Glomerular visceral epithelial cell (primary cell): ENCODE measurements at regions not wholly inside any gene's neighbourhood (a gene's known extent, or its start where the extent isn't known, plus 50 kb on each side); places are given as distances from the start of the nearest gene placed in this dataset.
A peak's percentile ranks its signal among the peaks of the same experiment; 100 is the strongest.
"Not testable (repeated sequence)": the region's sequence is repeated elsewhere in the genome, so short reads cannot be mapped to it uniquely, and the experiment has no call there.

Experiments used
- DNase-seq: peaks from one replicate; pipeline ENCODE4 v3.0.0-alpha.2; 2016; ENCODE audit errors: extremely low spot score

DNA sequence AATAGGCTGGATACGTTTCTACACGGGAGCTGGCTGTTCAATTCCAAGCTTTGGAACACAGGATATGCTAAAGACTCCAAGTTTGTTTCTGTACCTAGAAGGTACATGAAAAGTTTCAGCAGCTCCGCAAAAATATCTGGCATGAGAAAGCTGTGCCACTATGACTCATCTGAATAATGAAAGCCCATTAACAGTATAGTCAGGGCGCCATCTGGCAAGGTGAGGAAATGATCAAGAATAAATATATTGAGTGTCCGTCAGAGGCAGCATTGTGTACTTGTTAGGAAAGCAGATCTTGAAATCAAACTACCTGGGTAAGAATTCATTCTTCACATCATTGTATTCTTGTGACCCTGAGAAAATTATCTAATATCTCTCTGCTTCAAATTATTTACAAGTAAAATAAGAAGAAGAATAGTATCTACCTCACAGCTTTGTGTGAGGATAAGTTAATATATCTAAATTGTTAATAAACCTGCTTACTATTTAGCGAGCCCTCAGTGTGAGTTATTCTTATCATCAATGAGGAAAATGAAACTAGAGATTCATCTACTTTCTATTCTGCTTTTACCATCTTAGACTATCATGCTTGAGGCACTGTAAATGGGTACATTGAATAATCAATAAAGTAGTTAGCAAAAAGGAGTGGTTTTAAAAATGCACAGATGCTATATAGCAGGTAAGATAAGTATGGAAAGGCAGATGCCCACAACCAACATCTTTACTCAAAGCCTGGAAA is 53.5 kb downstream of the FSCB start:
- DNase-seq = no peak

DNA sequence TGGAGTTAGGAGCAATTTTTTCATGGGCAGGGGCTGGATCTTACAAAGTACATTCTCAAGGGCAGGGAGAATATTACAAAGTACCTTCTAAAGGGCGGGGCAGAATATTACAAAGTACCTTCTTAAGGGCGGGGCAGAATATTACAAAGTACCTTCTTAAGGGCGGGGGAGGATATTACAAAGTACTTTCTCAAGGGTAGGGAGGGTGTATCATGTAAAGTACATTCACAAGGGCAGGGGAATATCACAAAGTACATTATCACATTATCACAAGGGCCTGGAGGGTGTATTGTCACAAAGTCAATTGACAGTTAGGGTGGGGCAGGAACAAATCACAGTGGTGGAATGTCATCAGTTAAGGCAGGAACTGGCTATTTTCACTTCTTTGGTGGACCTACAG is 56.9 kb downstream of the FSCB start:
- DNase-seq = not testable (repeated sequence)

DNA sequence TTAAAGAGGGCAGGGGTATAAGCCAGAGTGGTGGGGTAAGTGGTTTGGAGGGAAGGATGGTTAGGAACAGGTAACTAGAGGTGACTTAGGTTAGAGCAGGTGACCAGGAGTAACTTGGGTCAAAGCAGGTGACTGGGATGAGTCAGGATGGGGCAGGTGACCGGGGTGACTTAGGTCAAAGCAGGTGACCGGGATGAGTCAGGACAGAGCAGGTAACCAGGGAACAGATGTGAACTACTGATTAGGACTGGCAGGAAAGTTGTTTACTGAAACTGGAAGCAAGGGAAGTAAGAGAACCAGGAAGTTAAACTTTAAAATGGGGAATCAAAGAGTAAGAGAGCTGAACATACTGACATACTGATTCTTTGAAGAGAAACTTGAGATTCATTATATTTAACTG is 57.4 kb downstream of the FSCB start:
- no peak for DNase-seq

DNA sequence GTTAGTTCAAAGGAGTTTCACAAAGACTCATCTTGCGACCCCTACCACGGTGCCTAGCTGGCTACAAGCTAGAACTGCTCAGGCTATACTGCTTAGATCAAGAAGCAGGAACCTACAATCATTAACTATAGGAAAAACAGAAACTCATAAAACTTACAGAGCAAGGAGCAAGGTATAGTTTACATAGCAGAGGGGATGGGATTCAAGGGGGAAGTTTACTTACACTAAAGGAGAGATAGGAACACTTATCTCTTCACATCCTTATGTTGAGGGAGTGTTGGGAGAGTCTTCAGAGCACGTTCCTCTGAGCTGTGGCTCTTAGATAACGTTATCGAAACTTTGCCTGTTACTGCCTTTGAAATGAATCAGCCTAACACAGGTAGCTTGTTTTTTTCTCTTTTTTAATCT is 58.1 kb downstream of the FSCB start:
- DNase-seq = no peak

DNA sequence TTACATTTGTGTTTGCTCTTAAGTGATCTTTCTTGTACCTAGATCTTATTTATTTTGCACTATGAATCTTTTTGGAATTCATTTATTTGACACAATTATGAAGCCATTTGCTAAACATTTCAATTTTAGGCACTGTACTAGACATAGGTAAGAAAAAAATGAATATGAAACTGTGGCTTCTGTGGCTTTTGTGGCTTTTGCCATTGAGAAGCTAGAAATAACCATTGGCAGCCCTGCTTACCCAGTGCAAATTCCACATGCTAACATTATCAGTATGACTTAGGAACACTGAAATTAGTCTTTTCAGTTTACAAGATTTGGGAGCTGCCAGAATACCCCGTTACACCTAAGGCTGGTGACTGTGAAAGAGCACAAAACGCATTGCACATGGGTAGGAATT is 60.1 kb downstream of the FSCB start:
- no peak for DNase-seq

DNA sequence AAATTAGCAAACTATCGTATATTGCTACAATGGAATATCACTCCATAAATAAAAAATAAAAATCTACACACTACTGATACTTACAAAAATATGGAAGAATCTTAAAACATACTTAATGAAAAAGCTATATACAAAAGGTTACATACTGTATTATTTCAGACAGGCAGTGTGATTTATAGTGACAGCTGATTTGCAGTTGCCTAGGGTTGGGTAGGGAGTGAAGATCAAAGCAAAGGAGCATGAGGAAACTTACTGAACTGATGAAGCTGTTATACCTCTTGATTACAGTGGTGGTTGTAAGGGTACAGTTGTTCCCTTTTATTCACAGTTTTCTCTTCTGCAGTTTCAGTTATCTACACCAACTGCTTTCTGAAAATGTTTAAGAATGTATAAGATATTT is 62.6 kb downstream of the FSCB start:
- no peak for DNase-seq

DNA sequence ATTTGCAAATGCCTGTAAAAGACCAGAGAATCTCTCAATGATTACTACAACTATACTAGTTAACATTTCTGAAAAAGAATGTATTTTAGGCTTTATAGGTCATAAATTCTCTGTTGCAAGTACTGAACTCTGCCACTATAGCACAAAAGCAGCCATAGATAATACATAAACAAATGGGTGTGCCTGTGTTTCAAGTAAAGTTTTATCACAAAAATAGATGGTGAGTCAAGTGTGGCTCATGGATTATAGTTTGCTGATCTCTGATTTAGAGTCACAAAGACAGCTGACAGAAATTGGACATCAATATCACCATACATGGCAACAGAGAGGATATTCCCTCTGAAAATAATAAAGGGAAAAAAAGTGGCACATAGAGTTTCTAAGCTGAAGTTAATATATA is 68.1 kb downstream of the FSCB start:
- no peak for DNase-seq

DNA sequence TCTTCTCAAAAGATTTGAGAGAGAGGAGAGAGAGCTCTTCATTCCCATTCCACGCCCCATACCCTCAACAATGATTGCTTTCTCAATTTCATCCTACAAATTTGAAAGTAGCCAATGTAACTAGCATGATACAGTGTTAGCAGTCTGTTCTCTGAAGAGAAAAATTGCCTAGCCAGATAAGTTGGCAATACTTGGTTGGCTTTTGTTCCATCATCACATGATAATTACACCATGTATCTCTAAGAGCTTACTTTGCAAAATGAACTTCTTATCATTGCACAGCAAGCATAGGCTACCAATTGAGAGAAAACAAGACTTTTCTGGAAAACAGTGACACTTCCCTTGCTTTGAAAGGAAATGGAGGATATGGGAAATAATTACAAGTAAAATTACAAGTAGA is 68.9 kb downstream of the FSCB start:
- DNase-seq = no peak

DNA sequence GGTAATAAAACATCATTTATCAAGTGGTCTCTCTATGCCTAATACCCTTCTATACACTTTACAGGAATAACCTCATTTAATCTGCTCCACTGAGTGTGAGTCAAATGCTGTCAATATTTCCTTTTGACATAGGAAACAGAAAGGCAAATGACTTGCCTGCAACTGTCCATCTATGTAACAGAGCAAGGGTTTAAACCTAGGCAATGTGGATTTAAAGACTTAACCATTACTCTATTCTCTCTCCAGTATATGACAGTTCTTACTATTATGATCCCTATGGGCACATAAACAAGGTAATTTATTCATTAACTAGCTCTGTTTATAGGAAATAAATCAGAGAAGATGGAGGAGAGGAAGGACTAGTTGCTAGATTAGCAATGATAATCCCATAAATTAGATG is 70.6 kb downstream of the FSCB start:
- DNase-seq = no peak

DNA sequence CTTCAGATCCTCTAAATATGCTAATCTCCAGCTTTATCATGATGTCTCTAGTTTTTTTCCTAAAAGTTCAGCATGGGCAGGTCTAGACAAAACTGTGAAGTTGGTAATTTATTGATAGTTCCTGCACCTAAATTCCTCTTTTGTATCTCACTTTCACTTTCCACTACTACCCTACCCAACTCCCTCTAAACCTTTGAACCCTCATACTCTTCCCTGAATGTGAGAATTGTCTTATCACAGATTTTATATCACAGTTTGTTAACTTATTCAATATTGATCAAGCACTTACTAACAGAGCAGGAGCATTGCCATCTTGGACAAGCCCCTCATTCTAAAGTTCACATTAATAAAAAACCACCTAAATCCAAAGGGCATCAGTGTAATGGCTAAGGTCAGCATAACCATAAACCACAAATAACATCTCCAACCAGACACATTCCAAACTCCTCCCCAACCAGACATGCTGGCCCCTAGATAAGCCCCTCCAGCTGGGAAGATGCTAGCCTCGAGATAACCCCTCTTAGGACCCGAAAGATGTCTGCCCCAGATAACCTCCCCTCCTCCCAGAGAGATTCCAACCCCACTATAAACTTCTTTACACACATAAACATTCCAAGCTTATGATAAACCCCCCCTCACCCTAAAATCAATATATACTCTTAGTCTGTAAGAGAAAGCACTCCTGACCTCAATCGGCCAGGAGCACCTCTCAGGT is 78.7 kb downstream of the FSCB start:
- DNase-seq = no peak

DNA sequence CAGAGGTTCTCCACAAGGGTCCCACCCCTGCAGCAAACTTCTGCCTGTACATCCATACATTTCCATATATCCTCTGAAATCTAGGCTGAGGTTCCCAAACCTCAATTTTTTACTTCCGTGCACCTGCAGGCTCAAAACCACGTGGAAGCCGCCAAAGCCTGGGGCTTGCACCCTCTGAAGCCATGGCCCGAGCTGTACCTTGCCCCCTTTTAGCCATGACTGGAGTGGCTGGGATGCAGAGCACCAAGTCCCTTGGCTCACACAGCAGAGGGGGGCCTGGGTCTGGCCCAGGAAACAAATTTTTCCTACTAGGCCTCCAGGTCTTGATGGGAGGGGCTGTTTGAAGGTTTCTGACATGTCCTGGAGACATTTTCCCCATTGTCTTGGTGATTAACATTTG is 84.4 kb downstream of the FSCB start:
- DNase-seq = no peak

DNA sequence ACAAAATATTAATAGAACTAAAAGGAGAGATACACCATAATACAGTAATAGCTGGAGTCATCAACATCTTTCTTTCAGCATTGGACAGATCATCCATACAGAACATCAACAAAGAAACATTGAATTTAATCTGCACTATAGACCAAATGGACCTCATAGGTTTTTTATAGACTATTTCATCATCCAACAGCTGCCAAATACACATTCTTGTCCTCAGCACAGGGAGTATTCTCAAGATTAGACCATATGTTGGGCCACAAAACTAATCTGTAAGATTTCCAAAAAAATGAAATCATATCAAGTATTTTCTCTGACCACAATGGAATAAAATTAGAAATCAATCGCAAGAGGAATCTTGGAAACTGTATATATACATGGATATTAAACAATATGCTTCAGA is 86.9 kb downstream of the FSCB start:
- DNase-seq = no peak

DNA sequence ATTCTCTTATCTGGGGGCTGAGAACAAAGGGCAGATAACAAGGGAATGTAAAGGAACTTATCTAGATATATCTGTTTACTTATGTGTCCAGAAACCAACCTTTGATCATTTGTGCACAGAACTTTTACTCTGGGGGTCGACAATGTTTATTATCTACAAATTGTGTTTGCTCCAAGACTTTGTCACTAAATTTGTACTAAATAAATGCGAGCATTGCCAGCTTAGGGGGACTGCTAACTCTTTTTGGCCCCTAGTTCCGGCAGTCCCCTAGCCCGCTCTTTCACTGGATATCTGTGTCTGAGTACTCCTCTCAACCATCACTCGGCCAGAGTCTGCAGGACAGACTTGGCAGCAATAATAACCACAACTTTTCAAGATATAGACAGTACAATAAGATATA is 88.2 kb downstream of the FSCB start:
- DNase-seq = no peak

DNA sequence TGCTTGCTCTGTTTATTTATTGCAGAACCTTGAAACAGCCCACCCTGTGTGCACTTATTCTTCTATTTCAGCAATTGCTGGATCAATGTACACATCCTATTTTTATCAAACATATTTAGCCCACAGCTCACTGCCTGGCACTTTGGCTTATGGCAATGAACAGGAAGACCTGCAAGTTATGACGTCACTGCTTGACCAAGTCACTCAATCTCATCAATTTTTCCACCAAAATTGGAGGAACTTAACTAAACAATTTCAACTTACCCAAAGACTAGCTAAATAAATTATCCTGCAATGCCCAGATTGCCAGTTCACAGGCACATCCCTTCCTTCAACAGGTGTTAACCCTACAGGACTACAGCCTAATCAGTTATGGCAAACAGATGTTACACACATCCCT is 89.3 kb downstream of the FSCB start:
- DNase-seq = no peak

DNA sequence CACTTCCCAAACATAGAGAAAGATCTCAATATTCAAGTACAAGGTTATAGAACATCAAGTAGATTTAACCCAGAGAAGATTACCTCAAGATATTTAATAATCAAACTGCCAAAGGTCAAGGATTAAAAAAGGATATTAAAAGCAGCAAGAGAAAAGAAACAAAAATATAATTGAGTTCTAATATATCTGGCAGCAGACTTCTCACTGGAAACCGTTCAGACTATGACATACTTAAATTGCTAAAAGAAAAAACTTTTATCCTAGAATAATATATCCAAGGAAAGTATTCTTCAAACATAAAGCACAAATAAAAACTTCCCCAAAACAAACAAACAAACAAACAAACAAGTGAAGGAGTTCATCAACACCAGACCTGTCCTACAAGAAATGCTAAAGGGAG is 92.4 kb downstream of the FSCB start:
- DNase-seq = no peak

DNA sequence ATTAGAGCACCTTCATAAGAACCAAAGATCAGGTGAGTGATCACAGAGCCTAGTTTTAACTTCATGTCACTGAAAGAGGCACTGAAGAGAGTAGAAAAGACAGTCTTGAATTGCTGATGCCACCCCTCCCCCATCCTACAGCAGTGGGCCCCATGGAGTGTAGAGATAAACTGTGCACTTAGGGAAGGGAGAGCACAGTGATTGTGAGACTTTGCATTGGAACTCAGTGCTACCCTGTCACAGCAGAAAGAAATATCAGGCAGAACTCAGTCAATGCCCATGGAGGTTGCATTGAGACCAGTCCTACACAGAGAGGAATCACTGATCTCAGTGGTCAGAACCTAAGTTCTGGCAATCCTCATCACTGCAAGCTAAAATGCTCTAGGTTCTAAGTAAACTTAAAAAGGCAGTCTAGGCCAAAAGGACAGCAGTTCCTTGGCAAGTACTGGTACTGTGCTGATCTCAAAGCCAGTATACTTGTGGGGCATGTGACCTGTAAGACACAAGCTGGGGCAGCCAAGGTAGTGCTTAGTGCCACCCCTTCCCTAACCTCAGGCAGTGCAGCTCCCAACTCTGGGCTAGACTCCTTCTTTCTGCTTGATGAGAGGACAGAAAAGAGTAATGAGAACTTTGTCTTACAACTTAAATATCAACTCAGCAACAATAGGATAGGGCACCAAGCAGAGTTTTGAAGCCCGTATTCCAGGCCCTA is 94.1 kb downstream of the FSCB start:
- no peak for DNase-seq

DNA sequence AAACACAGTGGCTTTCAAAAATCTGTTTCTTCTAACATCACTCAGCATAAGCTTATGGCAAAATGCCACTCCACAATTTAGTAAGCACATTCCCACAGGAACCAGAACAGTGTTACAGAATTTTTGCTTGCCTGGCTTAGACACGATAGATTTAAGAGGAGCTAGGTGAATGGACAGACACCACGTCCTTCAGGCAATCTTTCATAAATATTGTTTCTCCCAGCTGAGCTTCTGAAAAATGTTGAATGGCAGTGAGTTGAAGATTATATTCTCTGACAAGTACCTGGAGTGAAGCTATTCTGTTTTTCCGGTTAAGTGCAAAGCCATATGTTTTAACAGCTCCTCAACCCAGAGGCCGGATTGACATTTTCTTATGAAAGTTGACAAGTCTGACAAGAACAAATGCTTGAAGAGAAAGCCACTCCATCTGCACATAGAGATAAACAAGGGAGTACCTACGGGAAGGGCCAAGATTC is 102.0 kb downstream of the FSCB start:
- no peak for DNase-seq

DNA sequence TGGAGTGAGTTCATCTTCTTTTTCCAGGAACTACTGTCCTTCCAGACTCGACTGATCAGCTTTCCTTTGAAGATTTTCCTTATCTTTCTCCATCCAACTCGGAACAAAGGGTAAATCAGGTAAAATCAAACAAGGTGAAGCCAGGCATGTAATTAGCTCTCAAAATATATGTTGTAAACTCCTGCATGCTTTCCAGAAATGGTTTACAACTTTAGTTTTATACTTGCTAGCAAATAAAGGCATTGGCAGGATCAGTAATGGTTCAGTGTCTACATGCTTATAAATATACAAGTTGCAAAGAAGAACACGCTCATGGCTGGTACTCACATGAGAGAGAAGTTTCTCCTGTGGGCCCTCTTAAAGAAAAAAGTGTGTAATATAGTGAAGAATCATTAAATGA is 102.5 kb downstream of the FSCB start:
- no peak for DNase-seq

DNA sequence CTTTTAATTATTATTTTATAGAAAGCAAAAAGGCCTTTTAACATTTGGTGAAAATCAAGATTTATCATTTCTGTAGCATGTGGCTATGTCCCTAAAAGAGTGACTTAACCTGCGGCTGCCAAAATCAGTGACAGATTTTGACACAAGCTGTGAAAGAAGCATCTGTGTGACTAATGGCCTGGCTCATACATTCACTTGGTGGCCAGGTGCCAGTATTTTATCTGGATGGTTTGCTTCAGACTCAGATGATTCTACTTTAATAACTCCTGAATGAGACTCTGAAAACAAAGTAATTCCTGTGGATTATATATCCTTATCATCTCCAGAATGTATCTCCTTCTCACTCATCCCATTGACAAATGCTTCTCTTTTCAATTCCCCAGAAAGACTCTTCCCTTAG is 103.0 kb downstream of the FSCB start:
- peak; percentile 45 for DNase-seq

DNA sequence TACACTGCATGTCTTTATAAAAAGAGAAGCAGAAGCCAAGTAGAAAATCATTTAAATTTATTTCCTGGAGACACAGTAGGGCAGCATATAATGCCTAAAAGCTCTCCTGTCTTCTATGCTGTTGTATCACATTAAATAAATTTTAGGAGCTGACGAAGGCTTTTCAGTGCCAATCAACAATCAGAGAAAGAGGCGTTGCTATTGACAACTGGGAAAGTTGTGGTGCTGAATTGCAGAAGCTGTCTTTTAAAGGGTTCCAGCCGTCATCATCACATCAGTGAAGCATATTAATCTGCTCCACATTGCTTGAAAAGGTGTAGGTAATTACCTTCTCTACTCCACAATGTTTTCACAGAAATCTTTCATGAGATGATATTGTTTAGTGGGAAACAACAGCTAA is 103.9 kb downstream of the FSCB start:
- DNase-seq = no peak

DNA sequence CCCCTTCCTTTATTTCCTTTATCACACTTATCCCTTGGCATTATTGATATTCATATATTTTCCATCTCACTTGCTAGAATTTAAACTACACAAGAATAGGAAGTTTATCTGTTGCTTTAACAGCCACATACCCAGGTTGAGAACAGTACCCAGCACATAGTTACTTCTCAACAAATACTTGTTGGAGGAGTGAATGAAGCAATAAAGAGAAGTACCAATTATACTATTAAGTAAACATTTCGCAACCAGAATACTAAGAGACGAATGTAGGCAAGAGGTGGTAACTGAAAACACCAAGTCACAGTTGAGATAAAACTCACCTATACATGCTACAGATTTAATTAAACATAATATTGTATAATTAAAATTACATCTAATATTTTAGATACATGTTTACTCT is 110.9 kb downstream of the FSCB start:
- no peak for DNase-seq

DNA sequence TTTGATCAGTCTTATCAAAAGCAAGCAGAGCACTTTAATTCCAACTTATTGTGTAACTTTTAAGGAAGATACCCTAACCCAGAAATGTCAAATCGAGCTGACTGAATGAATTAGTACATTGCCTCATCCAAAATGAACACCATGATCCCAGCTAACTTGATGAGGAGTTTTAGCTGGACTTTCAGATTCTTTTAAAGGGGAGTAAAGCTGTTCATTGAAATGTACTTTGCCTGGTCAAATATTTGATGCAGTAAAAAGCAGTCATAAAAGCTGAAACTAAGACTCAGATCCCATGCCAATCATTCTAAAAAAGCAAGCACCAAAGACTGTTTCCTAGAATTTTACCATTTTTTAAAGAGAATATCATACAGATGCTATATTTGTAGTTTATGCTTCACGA is 114.1 kb downstream of the FSCB start:
- no peak for DNase-seq

DNA sequence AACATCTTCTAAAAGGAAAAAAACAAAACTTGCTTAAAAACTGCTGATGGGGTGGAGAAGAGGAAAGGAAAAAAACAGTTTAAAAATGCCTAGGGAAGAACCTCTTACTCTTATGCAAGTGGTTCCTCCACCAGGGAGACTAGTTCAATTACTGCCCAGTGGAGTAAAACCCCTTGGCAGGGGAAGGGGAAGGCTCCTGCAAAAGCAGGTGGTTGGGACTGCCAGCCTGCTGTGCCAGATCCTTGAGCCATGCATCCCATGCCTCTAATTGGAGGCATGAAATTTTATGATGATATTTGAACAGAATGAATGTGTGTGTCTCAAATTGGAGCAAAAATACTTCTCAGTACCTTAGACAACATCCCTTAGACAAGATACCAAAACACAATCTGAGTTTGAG is 118.8 kb downstream of the FSCB start:
- no peak for DNase-seq
